MG63 (cell line): ENCODE measurements at regions not wholly inside any gene's neighbourhood (a gene's known extent, or its start where the extent isn't known, plus 50 kb on each side); places are given as distances from the start of the nearest gene placed in this dataset.

Experiments used
- DNase-seq: peaks from one replicate; pipeline ENCODE4 v3.0.0-alpha.2; 2020
- H3K27me3 ChIP-seq: fragments of 250-450 bp; sonication (Bioruptor Pico); 2 replicates; pipeline ENCODE4 v1.5.1; 2020; ENCODE audit warnings: mild to moderate bottlenecking, moderate library complexity
- H3K36me3 ChIP-seq: fragments of 250-450 bp; sonication (Bioruptor Pico); 2 replicates; pipeline ENCODE4 v1.5.1; 2020; ENCODE audit warnings: mild to moderate bottlenecking, moderate library complexity
- H3K4me3 ChIP-seq: fragments of 250-450 bp; sonication (Bioruptor Pico); 2 replicates; pipeline ENCODE4 v1.5.1; 2020; ENCODE audit warnings: mild to moderate bottlenecking, moderate library complexity
- H3K9me3 ChIP-seq: fragments of 250-450 bp; sonication (Bioruptor Pico); 2 replicates; pipeline ENCODE4 v1.5.1; 2020; ENCODE audit warnings: mild to moderate bottlenecking, moderate library complexity

- DNase-seq: no peak
Measured at GRCh38 chr6:1047981-1048541, 263.8 kb upstream of the FOXQ1 start.

GRCh38 chr6:1045239-1045638 lies 266.7 kb upstream of the FOXQ1 start:
- no peak for DNase-seq
- H3K9me3 ChIP-seq: no peaks in the 10 kb centered on the region
- no peaks in the 10 kb centered on the region for H3K27me3 ChIP-seq
- no peaks in the 10 kb centered on the region for H3K36me3 ChIP-seq
- H3K4me3 ChIP-seq: no peak overlapping the region

More at GRCh38 chr6:1047981-1048541, 263.8 kb upstream of the FOXQ1 start:
- no peaks in the 10 kb centered on the region for H3K36me3 ChIP-seq
- H3K27me3 ChIP-seq: no peaks in the 10 kb centered on the region
- H3K9me3 ChIP-seq: no peaks in the 10 kb centered on the region
- no peak overlapping the region for H3K4me3 ChIP-seq

- no peak for DNase-seq
- Histone ChIP-seq H3K9me3 (no peaks in the 10 kb centered on the region), H3K27me3 (no peaks in the 10 kb centered on the region), H3K4me3 (no peak overlapping the region), H3K36me3 (no peaks in the 10 kb centered on the region)
Measured at GRCh38 chr6:1044040-1044836, 267.7 kb upstream of the FOXQ1 start.

- Histone ChIP-seq H3K9me3 (no peaks in the 10 kb centered on the region), H3K4me3 (no peak overlapping the region), H3K27me3 (no peaks in the 10 kb centered on the region), H3K36me3 (no peaks in the 10 kb centered on the region)
- DNase-seq: no peak
Measured at GRCh38 chr6:1043458-1043836, 268.5 kb upstream of the FOXQ1 start.

- DNase-seq: no peak
- H3K36me3 ChIP-seq: no peaks in the 10 kb centered on the region
- no peak overlapping the region for H3K4me3 ChIP-seq
- H3K27me3 ChIP-seq: no peaks in the 10 kb centered on the region
- H3K9me3 ChIP-seq: no peaks in the 10 kb centered on the region
Measured at GRCh38 chr6:1042583-1043457, 269.1 kb upstream of the FOXQ1 start.

- no peaks in the 10 kb centered on the region for H3K36me3 ChIP-seq
- no peaks in the 10 kb centered on the region for H3K27me3 ChIP-seq
- H3K9me3 ChIP-seq: no peaks in the 10 kb centered on the region
- DNase-seq: no peak
- no peak overlapping the region for H3K4me3 ChIP-seq
Measured at GRCh38 chr6:1040393-1040792, 271.5 kb upstream of the FOXQ1 start.

- no peaks in the 10 kb centered on the region for H3K9me3 ChIP-seq
- no peak for DNase-seq
- no peaks in the 10 kb centered on the region for H3K27me3 ChIP-seq
- H3K4me3 ChIP-seq: no peak overlapping the region
- H3K36me3 ChIP-seq: no peaks in the 10 kb centered on the region
Measured at GRCh38 chr6:1039746-1040145, 272.2 kb upstream of the FOXQ1 start.

GRCh38 chr6:1039191-1039590 lies 272.7 kb upstream of the FOXQ1 start:
- Histone ChIP-seq H3K27me3 (no peaks in the 10 kb centered on the region), H3K4me3 (no peak overlapping the region), H3K36me3 (no peaks in the 10 kb centered on the region), H3K9me3 (no peaks in the 10 kb centered on the region)
- DNase-seq: no peak

GRCh38 chr6:1037430-1038202 lies 274.3 kb upstream of the FOXQ1 start:
- no peak for DNase-seq
- H3K9me3 ChIP-seq: no peaks in the 10 kb centered on the region
- H3K36me3 ChIP-seq: no peaks in the 10 kb centered on the region
- no peak overlapping the region for H3K4me3 ChIP-seq
- H3K27me3 ChIP-seq: no peaks in the 10 kb centered on the region

- H3K4me3 ChIP-seq: no peak overlapping the region
- no peaks in the 10 kb centered on the region for H3K36me3 ChIP-seq
- H3K27me3 ChIP-seq: no peaks in the 10 kb centered on the region
- no peak for DNase-seq
- no peaks in the 10 kb centered on the region for H3K9me3 ChIP-seq
Measured at GRCh38 chr6:1035401-1035800, 276.5 kb upstream of the FOXQ1 start.

- Histone ChIP-seq H3K36me3 (no peaks in the 10 kb centered on the region), H3K4me3 (no peak overlapping the region), H3K27me3 (no peaks in the 10 kb centered on the region), H3K9me3 (no peaks in the 10 kb centered on the region)
- DNase-seq: no peak
Measured at GRCh38 chr6:1031720-1032119, 280.2 kb upstream of the FOXQ1 start.

GRCh38 chr6:1029141-1029540 lies 282.8 kb upstream of the FOXQ1 start:
- no peak overlapping the region for H3K4me3 ChIP-seq
- no peaks in the 10 kb centered on the region for H3K36me3 ChIP-seq
- no peaks in the 10 kb centered on the region for H3K9me3 ChIP-seq
- no peaks in the 10 kb centered on the region for H3K27me3 ChIP-seq
- no peak for DNase-seq

- Histone ChIP-seq H3K36me3 (no peaks in the 10 kb centered on the region), H3K9me3 (no peaks in the 10 kb centered on the region), H3K27me3 (no peaks in the 10 kb centered on the region), H3K4me3 (no peak overlapping the region)
- no peak for DNase-seq
Measured at GRCh38 chr6:1028723-1029122, 283.2 kb upstream of the FOXQ1 start.

- Histone ChIP-seq H3K9me3 (no peaks in the 10 kb centered on the region), H3K27me3 (no peaks in the 10 kb centered on the region)
- no peak for DNase-seq
Measured at GRCh38 chr6:1027795-1028569, 283.9 kb upstream of the FOXQ1 start.

GRCh38 chr6:1027109-1027794 lies 284.6 kb upstream of the FOXQ1 start:
- Histone ChIP-seq H3K27me3 (no peaks in the 10 kb centered on the region), H3K36me3 (no peaks in the 10 kb centered on the region), H3K4me3 (no peak overlapping the region), H3K9me3 (no peaks in the 10 kb centered on the region)
- peak; percentile 53 for DNase-seq

More at GRCh38 chr6:1027795-1028569, 283.9 kb upstream of the FOXQ1 start:
- H3K36me3 ChIP-seq: no peaks in the 10 kb centered on the region
- no peak overlapping the region for H3K4me3 ChIP-seq

GRCh38 chr6:1025821-1026220 lies 286.1 kb upstream of the FOXQ1 start:
- no peaks in the 10 kb centered on the region for H3K9me3 ChIP-seq
- H3K27me3 ChIP-seq: no peaks in the 10 kb centered on the region
- no peak overlapping the region for H3K4me3 ChIP-seq
- no peak for DNase-seq
- no peaks in the 10 kb centered on the region for H3K36me3 ChIP-seq
